ENCODE measurements at regions not wholly inside any gene's neighbourhood (a gene's known extent, or its start where the extent isn't known, plus 50 kb on each side); places are given as distances from the start of the nearest gene placed in this dataset.

GRCh38 chr5:106673941-106674340 lies 996.8 kb downstream of the EFNA5 start:
- H3K4me1 ChIP-seq (ENCODE audit: control insufficient read depth in 1 of 2, insufficient read depth in 2 of 2, low read length in 2 of 2), result no peaks in the 10 kb centered on the region
- RAD21 ChIA-PET (ENCODE audit: low non-redundant PET in 1 of 2, low total read pairs in 2 of 2, uncharacterized antibody in 2 of 2, unreplicated experiment in 2 of 2), result no interaction called here
- no peaks in the 10 kb centered on the region for H3K36me3 ChIP-seq (ENCODE audit: control insufficient read depth in 1 of 2, insufficient read depth in 2 of 2, low read length in 2 of 2)
- intact Hi-C loops (cut with micrococcal nuclease), result no loop called here
- H3K4me2 ChIP-seq (ENCODE audit: low read length), result no peak overlapping the region
- POLR2A ChIA-PET, result no interaction called here
- no peak overlapping the region for H3K9ac ChIP-seq (ENCODE audit: low read length)
- DNase-seq (ENCODE audit: low read depth, low spot score) (no peak), ATAC-seq (no peak)
- CTCF ChIA-PET, result no interaction called here
- BruUV-seq (replicated peaks), result no TSS peak
- no peaks in the 10 kb centered on the region for H4K20me1 ChIP-seq (ENCODE audit: insufficient read depth)
- H3K4me3 ChIP-seq (replicated peaks in 1 of 2; ENCODE audit: low read depth in 1 of 2, low read length in 2 of 2), result no peak overlapping the region
- H2AFZ ChIP-seq (ENCODE audit: low read depth, low read length, poor library complexity, severe bottlenecking), result no peak overlapping the region
- TF ChIP-seq EGR1 (IDR thresholded peaks at IDR 0.05; ENCODE audit: low read depth), result no peak
- no peak for TF ChIP-seq RAD21 (IDR thresholded peaks at IDR 0.05; ENCODE audit: low read depth)
- H3K27ac ChIP-seq (ENCODE audit: low read depth, low read length), result no peak overlapping the region
- H3K27me3 ChIP-seq (ENCODE audit: insufficient read depth, low read length), result no peaks in the 10 kb centered on the region
- H3K9me3 ChIP-seq (ENCODE audit: control insufficient read depth in 1 of 2, insufficient read depth in 1 of 2, low read depth in 1 of 2, low read length in 2 of 2), result no peaks in the 10 kb centered on the region
- no peaks in the 10 kb centered on the region for H3K9me2 ChIP-seq (ENCODE audit: insufficient read depth)
- no peaks in the 10 kb centered on the region for H3K79me2 ChIP-seq (ENCODE audit: insufficient read depth, low read length)

- BruUV-seq (replicated peaks), result no TSS peak
- H3K36me3 ChIP-seq (ENCODE audit: control insufficient read depth in 1 of 2, insufficient read depth in 2 of 2, low read length in 2 of 2), result no peaks in the 10 kb centered on the region
Measured at GRCh38 chr5:106661866-106662265, 1008.9 kb downstream of the EFNA5 start.

More at GRCh38 chr5:106661866-106662265, 1008.9 kb downstream of the EFNA5 start:
- no peaks in the 10 kb centered on the region for H4K20me1 ChIP-seq (ENCODE audit: insufficient read depth)
- no peak overlapping the region for H3K4me2 ChIP-seq (ENCODE audit: low read length)
- no peak overlapping the region for H3K4me3 ChIP-seq (replicated peaks in 1 of 2; ENCODE audit: low read depth in 1 of 2, low read length in 2 of 2)
- intact Hi-C loops (cut with micrococcal nuclease), result no loop called here
- no peaks in the 10 kb centered on the region for H3K27me3 ChIP-seq (ENCODE audit: insufficient read depth, low read length)
- no peaks in the 10 kb centered on the region for H3K9me3 ChIP-seq (ENCODE audit: control insufficient read depth in 1 of 2, insufficient read depth in 1 of 2, low read depth in 1 of 2, low read length in 2 of 2)
- RAD21 ChIA-PET (ENCODE audit: low non-redundant PET in 1 of 2, low total read pairs in 2 of 2, uncharacterized antibody in 2 of 2, unreplicated experiment in 2 of 2), result no interaction called here
- TF ChIP-seq EZH2phosphoT487 (IDR thresholded peaks at IDR 0.05; ENCODE audit: borderline replicate concordance) (no peak), EZH2 (IDR thresholded peaks at IDR 0.05) (no peak), CEBPB (IDR thresholded peaks at IDR 0.05; ENCODE audit: low read depth) (no peak), CBX3 (IDR thresholded peaks at IDR 0.05; ENCODE audit: low read depth) (no peak), POLR2AphosphoS5 (IDR thresholded peaks at IDR 0.05; ENCODE audit: low read depth, low read length) (no peak), MAX (IDR thresholded peaks at IDR 0.05) (no peak), JUND (IDR thresholded peaks at IDR 0.05) (no peak), SRF (IDR thresholded peaks at IDR 0.05; ENCODE audit: low read depth) (no peak), SIN3A (IDR thresholded peaks at IDR 0.05; ENCODE audit: low read depth) (no peak), YY1 (IDR thresholded peaks at IDR 0.05; ENCODE audit: extremely low read depth, insufficient replicate concordance, low read depth, low read length) (no peak), SP1 (IDR thresholded peaks at IDR 0.05; ENCODE audit: low read depth) (no peak), EGR1 (IDR thresholded peaks at IDR 0.05; ENCODE audit: low read depth) (no peak), POLR2A (IDR thresholded peaks at IDR 0.05; ENCODE audit: borderline replicate concordance, extremely low read depth, insufficient read depth, insufficient read length) (no peak), TCF7L2 (IDR thresholded peaks at IDR 0.05; ENCODE audit: borderline replicate concordance, extremely low read depth, insufficient read depth, insufficient read length) (no peak), ATF3 (IDR thresholded peaks at IDR 0.05) (no peak), FOSL1 (IDR thresholded peaks at IDR 0.05; ENCODE audit: low read depth) (no peak), CTCF (IDR thresholded peaks at IDR 0.05 in 2 of 3, conservative IDR thresholded peaks at IDR 0.05 in 1 of 3; ENCODE audit: borderline replicate concordance in 1 of 3, insufficient read depth in 1 of 3, low read depth in 2 of 3, low read length in 2 of 3) (no peak), ZFX (IDR thresholded peaks at IDR 0.05) (no peak)
- no peaks in the 10 kb centered on the region for H3K9me2 ChIP-seq (ENCODE audit: insufficient read depth)
- H3K27ac ChIP-seq (ENCODE audit: low read depth, low read length), result no peak overlapping the region
- H3K79me2 ChIP-seq (ENCODE audit: insufficient read depth, low read length), result no peaks in the 10 kb centered on the region
- H3K4me1 ChIP-seq (ENCODE audit: control insufficient read depth in 1 of 2, insufficient read depth in 2 of 2, low read length in 2 of 2), result no peaks in the 10 kb centered on the region
- POLR2A ChIA-PET, result no interaction called here
- H3K9ac ChIP-seq (ENCODE audit: low read length), result no peak overlapping the region
- H2AFZ ChIP-seq (ENCODE audit: low read depth, low read length, poor library complexity, severe bottlenecking), result no peak overlapping the region
- CTCF ChIA-PET, result no interaction called here
- ATAC-seq (no peak), DNase-seq (ENCODE audit: low read depth, low spot score) (no peak)

All from HCT116 (cell line).